ENCODE measurements at regions not wholly inside any gene's neighbourhood (a gene's known extent, or its start where the extent isn't known, plus 50 kb on each side); places are given as distances from the start of the nearest gene placed in this dataset.

DNA sequence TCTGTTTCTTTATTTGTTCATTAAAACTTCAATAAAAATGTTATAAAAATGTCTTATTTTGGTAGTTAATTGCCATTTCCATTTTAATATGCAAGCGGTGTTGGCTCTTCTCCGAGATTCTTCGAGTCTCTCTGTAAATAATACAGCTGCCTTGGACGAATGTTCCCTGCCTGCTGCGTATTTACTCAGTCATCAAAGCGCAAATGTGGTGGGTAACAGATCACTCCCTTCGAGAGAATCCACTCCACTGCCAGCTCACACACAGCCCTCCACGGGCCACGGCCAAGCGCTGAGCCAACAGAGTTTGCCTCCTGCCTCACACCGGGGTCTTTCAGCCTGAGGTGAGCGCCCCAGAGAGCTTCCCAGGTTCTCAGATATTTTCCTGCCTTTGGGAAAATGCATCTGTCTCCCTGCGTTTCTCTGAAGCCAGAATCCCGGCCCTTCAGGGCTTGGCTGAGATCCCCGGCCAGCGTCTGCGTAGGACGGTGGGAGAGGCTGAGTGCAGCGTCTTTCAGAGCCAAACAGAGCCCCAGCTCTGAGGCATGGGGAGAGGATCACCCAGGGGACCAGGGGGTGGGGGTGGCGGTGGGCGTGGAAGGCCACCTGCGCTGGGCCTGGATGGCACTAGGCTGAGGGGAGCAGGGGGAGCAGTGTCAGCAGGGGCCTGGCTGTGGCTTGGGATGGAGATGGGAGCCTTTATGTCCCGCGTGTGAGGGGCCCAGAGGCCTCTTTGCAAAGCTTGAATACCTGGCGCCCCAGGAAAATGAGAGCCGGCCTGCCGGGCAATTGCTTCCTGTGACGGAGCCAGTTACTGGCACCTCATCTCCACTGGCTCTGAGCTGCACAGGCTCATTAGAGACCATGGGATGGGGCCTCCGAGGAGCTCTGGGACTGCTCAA, 248.7 kb downstream of the RBFOX3 start:
- no peak for DNase-seq (ENCODE audit: extremely low read depth, low read depth)

DNA sequence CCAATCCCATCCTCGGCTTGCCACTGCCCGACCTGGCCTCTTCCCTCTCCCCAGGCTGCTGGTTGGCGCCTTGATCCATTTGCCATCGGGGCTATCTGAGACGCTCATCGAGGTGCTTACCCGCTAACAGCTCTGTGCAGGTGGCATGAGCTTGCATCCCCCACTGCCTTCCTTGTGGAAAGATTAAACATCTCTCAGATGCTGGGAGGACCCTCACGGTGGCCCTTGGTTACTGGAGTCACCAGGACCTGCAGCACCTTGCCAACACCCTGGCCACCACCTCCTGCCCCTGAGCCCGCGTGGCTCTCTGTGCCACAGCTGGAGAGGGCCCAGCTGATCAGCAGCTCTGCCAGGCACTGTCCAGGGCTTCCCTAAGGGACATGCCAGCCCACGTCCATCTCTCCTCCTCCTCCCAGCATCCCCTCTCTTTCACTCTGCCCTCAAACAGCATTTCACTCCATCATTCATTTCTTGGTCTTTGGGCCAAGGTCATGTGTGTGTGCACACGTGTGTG, 249.6 kb downstream of the RBFOX3 start:
- no peak for DNase-seq (ENCODE audit: extremely low read depth, low read depth)

DNA sequence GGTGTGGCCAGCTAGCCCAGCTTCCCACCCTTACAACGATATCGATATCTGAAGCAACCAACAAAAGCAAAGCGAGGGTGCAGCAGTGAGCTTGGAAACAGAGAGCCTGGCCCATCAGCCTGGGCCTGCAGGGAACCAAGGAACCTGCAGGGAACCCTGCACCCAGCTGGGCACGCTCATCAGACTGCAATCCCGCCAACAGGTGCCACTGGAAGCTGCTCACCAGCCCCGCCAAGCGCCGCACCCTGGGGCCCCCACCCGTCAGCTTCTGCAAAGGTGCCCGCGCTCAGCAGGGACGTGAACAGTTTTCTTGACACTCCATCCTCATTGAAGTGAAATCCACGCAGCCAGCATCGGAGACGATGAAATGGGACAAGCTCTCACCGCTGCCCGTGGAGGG, 250.7 kb downstream of the RBFOX3 start:
- no peak for DNase-seq (ENCODE audit: extremely low read depth, low read depth)

DNA sequence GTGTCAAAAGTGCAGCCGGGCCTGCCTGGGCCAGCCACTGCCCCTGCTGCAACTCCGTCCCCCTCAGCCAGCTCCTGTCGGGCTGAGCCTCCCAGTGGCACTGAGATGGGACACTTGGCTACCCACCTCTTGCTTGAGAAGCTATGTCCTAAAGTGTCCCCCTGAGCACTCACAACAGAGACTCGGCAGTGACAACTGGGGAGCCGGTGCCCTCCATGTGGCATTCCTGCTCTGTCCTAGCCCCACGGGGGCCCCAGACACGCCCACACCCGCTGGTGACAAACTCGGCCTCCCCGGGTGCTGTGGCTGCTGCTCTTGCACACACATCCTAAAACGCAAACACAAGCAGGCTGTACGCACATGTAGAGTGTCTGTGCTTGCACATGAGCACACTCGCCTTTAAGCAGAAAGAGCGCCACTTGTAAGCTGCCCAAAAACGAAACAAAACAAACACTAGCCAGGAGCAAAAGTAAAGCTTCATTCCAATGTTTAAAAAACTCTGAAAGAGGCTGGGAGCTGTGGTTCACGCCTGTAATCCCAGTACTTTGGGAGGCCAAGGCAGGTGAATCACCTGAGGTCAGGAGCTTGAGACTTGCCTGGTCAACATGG, 253.9 kb downstream of the RBFOX3 start:
- no peak for DNase-seq (ENCODE audit: extremely low read depth, low read depth)

DNA sequence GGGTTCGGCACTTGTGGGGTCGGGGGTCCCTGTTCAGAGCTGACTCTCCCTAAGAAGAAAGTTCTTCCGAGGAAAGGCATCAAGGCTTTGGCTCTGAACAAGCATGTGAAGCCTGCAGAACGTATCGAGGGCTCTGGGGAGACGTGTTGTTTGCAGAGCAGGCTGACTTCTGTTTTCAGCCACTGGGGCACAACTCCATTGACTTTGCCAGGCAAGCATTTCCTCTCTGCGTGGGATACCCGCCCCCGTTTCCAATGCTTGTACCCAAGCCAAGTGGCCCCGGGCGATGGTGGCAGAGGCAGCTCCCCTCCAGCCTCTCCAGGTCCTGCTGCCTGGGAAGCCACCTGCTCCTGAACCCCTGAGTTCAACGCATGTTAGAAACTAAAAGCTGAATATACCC, 255.7 kb downstream of the RBFOX3 start:
- DNase-seq (ENCODE audit: extremely low read depth, low read depth) = no peak

DNA sequence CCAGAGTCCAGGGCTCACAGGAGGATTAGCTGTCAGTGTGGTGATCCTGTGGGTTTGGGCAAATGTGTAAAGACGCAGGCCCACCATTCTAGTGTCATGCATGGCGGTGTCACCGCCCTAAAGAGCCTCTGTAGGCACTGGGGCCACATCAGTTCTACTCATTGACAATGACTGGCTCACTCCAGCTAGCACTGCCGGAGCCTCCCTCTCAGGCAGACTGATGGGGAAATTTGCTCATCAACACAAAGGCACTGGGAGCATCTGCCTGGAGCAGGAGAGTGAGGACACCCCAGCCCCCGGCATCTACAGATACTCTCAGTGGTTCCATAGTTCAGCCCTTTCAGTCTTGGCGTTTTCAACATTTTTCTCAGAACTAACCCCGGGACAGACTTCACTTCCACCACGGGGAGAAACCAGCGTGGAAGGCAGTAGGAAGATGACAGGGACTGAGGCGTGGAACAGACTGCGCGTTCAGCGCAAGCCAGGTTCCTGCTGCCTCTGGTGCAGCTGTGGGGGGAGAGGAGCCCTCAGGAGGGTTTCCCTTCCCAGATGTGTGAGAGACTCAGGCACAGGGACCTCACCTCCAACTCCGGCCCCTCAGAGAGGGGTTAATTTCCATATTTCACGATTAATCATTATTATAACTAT, 256.6 kb downstream of the RBFOX3 start:
- DNase-seq (ENCODE audit: extremely low read depth, low read depth) = no peak

DNA sequence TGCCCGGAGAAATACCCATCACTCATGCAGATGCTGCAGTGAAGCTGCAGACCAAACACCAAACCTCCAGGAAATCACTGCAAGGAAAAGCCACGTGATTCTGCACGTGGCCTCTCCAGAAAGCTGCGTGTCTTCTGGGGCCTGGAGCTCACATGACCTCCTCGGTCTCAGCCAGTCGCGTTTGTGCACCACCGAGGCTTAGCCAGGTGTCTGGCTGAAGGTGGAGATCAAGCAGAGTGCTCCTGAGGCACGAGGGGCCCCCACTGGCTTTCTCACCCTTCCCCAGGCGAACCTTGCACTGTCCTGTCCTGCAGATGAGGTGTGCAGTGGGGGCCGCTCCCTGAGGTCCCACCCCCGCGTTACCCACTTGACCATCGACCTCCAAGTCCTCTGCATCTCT, 257.3 kb downstream of the RBFOX3 start:
- DNase-seq (ENCODE audit: extremely low read depth, low read depth) = no peak

DNA sequence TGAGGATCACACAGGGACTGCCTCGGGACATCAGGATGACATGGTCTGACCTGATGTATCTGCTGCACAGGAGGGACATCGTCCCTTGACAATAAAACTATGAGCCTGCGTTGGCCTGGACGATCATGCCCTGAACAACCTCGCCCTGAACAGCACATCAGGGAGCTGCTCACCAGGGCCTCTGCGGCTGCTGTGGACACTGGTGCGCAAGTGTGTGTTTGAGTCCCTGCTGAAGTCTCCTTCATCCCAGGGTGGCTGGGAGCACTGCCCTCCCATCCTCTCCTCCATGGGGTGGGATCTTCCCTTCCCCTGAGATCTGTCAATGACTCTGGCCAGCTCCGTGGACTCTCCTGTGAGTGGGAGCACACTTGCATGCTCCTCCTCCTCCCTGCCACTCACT, 257.8 kb downstream of the RBFOX3 start:
- DNase-seq (ENCODE audit: extremely low read depth, low read depth) = no peak

DNA sequence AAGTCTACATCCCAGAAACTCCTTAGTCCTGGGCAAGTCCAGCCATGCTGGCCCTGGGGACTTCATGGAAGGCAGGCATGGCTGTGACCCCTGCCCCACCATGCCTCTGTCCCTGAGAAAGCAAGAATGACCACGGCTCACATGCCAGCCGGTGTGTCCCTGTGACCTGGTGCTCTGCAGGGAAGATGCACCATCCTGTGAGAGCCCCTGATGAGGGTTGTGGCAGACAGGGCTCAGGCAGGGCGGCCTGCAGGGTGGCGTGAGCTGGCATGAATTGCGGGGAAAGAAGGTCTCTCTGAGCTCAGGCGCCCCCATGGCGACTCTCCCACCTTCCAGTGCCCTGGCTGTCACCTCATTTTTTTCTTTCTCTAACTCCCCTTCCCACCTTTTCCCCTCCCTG, 260.3 kb downstream of the RBFOX3 start:
- no peak for DNase-seq (ENCODE audit: extremely low read depth, low read depth)

DNA sequence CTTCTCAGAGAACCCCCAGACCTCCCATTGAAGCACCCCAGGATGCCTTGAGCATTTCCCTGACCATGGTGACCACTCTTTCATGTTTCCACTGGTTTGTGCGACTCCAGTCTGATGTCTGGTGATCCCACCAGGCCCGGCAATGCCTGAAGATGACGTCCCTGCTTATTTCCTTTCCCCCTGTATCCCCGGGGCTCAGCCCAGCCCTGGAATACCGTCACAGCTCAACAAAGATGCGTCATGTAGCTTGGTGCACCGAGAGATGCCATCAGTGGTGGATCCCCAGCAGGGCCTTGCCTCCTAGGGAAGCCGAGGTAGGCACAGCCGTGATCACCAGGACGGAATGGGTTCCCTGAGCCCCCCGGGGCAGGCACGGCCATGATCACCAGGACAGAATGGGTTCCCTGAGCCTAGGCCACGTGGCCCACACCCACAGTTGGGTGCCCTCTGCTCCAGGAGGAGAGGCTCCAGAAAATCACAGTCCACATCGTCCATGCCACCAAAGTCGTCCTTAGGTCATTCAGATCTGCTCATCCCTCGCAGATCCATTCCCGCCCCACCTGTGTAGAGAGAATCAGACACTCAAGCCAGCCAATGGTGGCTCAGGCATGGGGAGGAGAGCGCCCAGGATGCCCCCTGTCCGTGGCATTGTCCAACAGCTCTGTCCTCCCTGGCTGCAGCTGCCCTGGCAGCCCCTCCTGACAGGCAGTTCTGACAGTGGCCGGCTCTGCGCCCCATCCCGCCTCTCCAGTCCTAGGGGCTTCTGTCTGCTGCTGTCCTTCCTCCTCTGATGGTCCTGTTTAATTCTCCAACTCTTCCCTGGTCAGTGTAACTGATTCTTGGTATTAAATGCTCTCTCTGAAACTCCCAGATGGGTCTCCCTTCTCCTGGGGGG, 261.1 kb downstream of the RBFOX3 start:
- no peak for DNase-seq (ENCODE audit: extremely low read depth, low read depth)

DNA sequence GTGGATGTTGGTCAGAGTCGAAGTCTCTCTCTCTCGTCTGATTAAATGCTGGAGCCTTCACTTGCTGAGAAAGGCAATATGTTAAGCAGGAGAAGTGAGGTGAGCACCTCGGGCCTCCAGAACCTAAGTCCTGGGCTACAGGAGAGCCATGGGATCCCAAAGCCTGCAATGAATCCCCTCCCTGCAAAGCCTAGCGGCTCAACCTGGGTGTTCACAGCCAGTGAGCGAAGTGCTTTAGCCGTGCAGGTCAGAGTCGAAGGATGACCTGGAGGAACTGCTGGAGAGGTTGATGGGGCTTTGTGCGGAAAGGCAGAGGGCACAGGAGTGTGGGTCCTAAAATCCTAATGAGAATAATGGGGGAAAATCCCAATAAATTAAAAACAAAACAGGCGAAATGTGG, 267.8 kb downstream of the ENGASE start:
- no peak for DNase-seq (ENCODE audit: extremely low read depth, low read depth)

DNA sequence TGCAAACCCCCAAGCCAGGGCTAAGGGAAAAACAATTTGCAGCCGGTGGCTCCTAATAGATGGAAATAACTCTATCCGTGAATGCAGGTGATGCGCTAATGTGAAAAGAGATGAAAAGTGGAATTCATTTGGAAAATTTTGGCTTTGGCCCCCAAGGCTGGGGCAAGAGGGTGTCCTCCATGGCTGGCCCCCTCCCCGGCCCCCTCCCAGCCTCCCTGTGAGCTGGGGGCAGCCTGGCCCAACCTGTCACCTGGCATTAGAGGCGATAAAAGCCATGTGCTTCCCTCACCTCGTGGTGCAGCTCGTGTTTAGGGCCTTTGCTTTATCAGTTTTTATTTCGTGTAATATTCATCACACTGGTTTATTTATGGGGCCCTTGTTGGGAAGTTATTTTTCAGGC, 267.2 kb downstream of the ENGASE start:
- DNase-seq (ENCODE audit: extremely low read depth, low read depth) = no peak

DNA sequence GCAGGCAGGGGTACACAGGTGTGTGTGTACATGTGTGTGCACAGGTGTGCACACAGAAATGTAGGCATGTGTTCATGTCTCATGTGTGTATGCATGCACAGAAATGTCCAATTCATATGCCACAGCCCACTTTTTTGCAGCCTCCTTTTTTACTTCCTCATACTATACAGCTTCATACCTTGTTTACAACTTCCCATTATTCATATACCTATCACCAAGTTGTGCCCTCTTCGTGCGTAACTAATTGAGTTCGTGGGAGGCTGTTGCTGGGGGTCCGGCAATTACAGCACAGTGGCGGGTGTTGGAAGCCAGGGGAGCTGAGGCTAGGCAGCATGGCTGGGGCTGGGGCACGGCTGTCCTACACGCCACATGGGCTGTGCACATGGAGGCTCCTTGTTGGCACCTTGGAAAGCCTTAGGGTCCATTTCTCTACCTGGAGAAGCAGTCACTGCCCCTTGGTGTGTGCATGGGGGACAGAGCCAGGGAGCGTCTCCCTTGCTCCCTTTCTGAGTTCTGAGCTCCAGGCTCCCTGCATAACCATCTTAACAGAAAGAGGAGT, 266.7 kb downstream of the ENGASE start:
- DNase-seq (ENCODE audit: extremely low read depth, low read depth) = no peak

DNA sequence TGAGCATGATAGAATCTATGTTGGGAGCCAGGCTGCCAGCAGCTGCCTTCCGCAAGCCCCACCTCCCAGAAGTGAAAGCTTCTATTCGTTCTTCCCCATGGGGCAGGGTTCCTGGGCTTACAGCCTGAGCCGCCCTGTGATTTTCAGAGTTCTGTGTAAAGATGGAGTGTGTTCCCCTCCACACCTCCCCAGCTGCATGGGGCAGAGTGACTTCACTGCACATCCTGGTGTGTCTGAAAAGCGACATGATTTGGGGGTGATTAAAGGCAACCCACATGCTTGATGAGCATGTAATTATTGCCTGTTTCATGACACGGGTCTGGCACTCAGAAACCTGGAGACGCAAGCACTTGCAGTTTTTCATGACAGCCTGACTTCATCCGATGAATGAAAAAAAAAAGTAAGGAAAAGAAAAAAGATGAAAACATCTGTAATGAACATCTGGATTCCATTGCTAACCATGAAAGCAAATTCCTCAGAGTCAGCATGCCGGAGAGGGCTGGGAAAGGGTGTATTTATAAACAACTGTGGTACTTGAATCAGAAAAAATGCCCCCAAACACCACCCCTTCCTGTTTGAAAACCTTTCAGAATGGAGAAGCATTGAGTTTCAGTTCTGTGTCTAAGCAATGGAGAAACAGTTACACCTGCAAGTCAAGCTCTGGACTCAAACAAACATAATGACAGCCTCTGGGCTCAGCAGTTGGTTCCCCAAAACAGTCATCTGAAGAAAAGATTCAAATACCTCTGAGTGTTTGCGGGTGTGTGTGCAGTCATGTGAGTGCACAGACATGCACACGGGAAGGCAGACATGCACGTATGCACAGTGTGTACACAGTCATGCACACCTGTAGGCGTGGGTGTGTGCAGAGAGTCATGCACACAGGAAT, 266.0 kb downstream of the ENGASE start:
- DNase-seq (ENCODE audit: extremely low read depth, low read depth) = no peak

DNA sequence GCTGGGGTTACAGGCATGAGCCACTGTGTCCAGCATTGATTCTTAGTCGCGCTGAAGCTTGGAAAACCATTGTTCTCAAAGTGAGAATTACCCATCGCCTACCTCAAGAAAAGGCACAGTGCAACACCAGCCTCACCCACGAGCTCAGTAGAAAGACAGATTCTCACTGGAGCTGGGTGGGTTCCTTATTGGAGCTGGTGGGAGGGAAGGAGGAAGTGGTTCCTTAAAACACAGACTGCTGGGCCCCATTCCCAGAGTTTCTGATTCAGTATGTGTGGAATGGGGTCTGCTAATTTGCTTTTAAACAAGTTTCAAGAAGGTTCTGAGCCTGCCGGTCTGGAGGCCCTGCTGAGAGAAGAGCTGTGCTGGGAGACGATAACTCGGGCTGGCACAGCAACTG, 264.7 kb downstream of the ENGASE start:
- no peak for DNase-seq (ENCODE audit: extremely low read depth, low read depth)

DNA sequence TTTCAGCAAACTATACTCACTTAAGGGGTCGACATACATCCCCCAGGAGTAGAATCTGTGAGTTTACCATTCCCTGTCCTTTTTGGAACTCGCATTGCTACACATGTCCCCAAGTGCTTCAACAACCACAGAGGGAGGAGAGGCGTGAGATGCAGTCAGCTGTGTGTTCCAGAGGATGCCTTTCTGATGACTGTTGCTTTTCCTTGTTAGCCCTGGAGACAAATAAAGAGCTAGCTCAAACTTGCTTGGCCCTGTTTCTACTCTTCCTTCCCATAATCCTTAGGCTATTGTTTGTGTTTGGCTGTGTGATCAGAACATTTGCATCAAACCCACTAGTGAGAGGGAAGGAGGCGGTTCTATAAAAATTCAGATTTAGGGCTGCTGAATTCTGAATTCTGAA, 264.0 kb downstream of the ENGASE start:
- no peak for DNase-seq (ENCODE audit: extremely low read depth, low read depth)

DNA sequence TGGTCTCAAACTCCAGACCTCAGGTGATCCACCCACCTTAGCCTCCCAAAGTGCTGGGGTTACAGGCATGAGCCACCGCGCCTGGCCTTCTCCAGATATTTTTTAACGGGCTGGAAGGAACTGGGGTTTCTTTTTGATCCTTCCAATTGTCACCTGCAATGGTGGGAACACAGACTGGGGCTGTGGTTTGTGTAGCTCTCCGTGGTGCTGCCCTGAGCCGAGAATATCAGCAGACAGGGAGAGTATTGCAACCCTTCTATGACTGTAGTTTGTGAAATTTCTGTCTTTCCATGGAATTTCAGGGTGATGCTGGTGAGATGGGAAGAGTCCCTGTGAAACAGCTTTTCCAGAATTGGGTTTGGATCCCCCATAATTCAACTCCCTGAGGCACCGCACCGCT, 263.5 kb downstream of the ENGASE start:
- no peak for DNase-seq (ENCODE audit: extremely low read depth, low read depth)

DNA sequence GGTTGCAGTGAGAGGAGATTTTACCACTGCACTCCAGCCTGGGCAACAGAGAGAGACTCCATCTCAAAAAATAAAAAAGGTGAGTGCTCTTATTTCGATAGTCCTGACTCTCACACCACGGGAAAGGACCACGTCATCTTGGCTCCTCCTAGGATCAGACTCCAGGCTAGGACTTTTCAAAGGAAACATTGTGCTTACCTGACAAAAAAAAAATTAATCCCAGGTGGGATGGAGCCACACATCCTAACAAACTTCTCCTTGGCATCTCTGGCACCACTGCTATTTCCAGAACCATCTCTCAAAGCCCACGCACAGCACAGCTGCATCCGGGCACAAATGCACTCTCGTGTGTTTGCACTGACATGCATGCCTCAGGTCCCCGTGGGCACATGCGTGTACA, 262.4 kb downstream of the ENGASE start:
- DNase-seq (ENCODE audit: extremely low read depth, low read depth) = no peak

DNA sequence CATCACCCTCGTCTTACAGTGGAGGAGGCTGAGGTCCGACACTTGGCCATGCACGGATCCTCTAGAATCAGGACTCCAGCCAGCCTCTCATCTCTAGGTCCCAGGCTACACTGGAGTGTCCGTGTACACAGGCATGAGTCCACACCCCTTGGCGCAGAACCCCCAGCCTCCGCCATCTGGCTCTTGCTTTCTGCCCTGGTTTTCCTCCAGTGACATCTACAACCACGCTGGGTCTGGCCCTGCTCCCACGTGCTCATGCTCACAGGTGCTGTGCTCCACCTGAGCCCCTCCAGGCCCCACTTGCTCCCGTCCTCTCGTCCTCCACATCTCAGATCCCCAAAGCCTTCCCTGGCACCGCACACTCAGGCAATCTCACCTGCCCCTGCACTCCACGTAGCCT, 260.8 kb downstream of the ENGASE start:
- DNase-seq (ENCODE audit: extremely low read depth, low read depth) = no peak
